PC-9 (cell line): ENCODE measurements at regions not wholly inside any gene's neighbourhood (a gene's known extent, or its start where the extent isn't known, plus 50 kb on each side); places are given as distances from the start of the nearest gene placed in this dataset.
"Not testable (repeated sequence)": the region's sequence is repeated elsewhere in the genome, so short reads cannot be mapped to it uniquely, and the experiment has no call there.

Source experiments
- BruUV-seq: library from RNA; stranded (reverse); fragments of 400-500 nt; replicated peaks from 2 replicates; lab custom pipeline; 2021; lab: Mats Ljungman, UMichigan
- CTCF ChIA-PET: fragments of 300-600 bp; sonication (Branson Sonifier 250); formaldehyde crosslinking; loops from one replicate; lab custom pipeline; 2022; ENCODE audit warnings: antibody characterized with exemption; lab: Charles Lee
- POLR2A ChIA-PET: fragments of 300-600 bp; sonication (Branson Sonifier 250); formaldehyde crosslinking; loops from one replicate; lab custom pipeline; 2022; ENCODE audit warnings: antibody characterized with exemption; ENCODE audit not compliant: unreplicated experiment; lab: Charles Lee
- DNase-seq, 2 experiments: peaks; one replicate each; pipeline versions ENCODE4 v3.0.0 to v3.0.0-alpha.2; 2015 to 2022; ENCODE audit warnings: mixed read lengths in 1 of 2
- H2AFZ ChIP-seq: fragments of 200-600 bp; sonication (generic); 2 replicates; pipeline ENCODE4 v1.8.1; 2017; ENCODE audit warnings: antibody characterized with exemption
- H3F3A ChIP-seq: fragments of 200-600 bp; sonication (generic); 2 replicates; pipeline ENCODE4 v1.8.1; 2017; ENCODE audit warnings: antibody characterized with exemption, mild to moderate bottlenecking, low read depth; ENCODE audit not compliant: insufficient read depth
- H3K27ac ChIP-seq: fragments of 200-600 bp; sonication (generic); 2 replicates; pipeline ENCODE4 v1.6.1; 2016; ENCODE audit warnings: mixed run types
- H3K27me3 ChIP-seq: fragments of 200-600 bp; sonication (generic); 2 replicates; pipeline ENCODE4 v1.6.1; 2016; ENCODE audit warnings: low read depth, mixed run types; ENCODE audit not compliant: insufficient read depth
- H3K36me3 ChIP-seq: fragments of 200-600 bp; sonication (generic); 2 replicates; pipeline ENCODE4 v1.6.1; 2016; ENCODE audit warnings: low read depth, mixed run types
- H3K4me1 ChIP-seq: fragments of 200-600 bp; sonication (generic); replicated peaks from 2 replicates; pipeline ENCODE4 v1.6.1; 2016; ENCODE audit warnings: mixed run types; ENCODE audit not compliant: insufficient read depth
- H3K4me2 ChIP-seq: fragments of 200-600 bp; sonication (generic); 2 replicates; pipeline ENCODE4 v1.6.1; 2017; ENCODE audit warnings: mixed run types
- H3K4me3 ChIP-seq: fragments of 200-600 bp; sonication (generic); 2 replicates; pipeline ENCODE4 v1.6.1; 2016; ENCODE audit warnings: mixed run types
- H3K79me2 ChIP-seq: fragments of 200-600 bp; sonication (generic); 2 replicates; pipeline ENCODE4 v1.6.1; 2017; ENCODE audit warnings: low read depth, mixed run types
- H3K9me2 ChIP-seq: fragments of 200-600 bp; sonication (generic); 2 replicates; pipeline ENCODE4 v1.8.1; 2017; ENCODE audit warnings: mild to moderate bottlenecking; ENCODE audit not compliant: insufficient read depth
- H3K9me3 ChIP-seq: fragments of 200-600 bp; sonication (generic); 2 replicates; pipeline ENCODE4 v1.8.1; 2016; ENCODE audit warnings: low read depth; ENCODE audit not compliant: insufficient read depth
- H4K20me1 ChIP-seq: fragments of 200-600 bp; sonication (generic); 2 replicates; pipeline ENCODE4 v1.8.1; 2017; ENCODE audit not compliant: insufficient read depth
- CTCF ChIP-seq: fragments of 200-600 bp; sonication (generic); conservative IDR thresholded peaks from 2 replicates; pipeline ENCODE4 v1.6.1; 2017; ENCODE audit warnings: mixed run types, antibody characterized with exemption, mild to moderate bottlenecking, moderate library complexity
- EZH2 ChIP-seq: fragments of 200-600 bp; sonication (generic); IDR thresholded peaks from 2 replicates; pipeline ENCODE4 v1.8.0; 2017; ENCODE audit warnings: antibody characterized with exemption, low read depth
- intact Hi-C: fragments of 100-400 bp; cut with micrococcal nuclease; formaldehyde crosslinking; loops from one replicate; pipeline ENCODE4 v1.10.0; 2022; ENCODE audit not compliant: unreplicated experiment

DNA sequence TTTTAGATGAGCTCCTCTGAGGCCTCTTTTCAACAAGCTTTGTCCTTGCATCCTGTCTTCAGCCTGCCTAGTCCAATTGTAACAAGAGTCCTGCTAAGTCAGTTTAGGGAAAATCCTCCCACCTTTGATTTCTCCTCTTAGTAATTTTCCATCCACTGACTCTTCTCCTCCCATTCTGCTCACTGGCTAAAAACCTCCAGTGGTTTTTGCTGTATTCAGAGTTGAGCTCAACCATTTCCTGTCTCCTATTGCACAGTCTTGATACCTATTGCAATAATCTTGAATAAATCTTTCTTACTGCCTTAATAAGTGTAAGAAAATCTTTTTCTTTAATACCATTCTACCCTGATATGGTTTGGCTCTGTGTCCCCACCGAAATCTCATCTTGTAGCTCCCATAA is 117.8 kb upstream of the ENPP6 start:
- TF ChIP-seq CTCF (no peak), EZH2 (no peak)
- POLR2A ChIA-PET: no interaction called here
- no TSS peak for BruUV-seq
- peaks cover 19% of the 10 kb centered on the region for H3K4me1 ChIP-seq
- H3K4me2 ChIP-seq: no peak overlapping the region
- intact Hi-C loops: loop anchor here (5.0 kb wide), 1 partner anchor 482 kb away; no protein-coding TSS in a partner anchor
- no peaks in the 10 kb centered on the region for H4K20me1 ChIP-seq
- CTCF ChIA-PET: no interaction called here
- H3K79me2 ChIP-seq: no peaks in the 10 kb centered on the region
- no peak overlapping the region for H3K4me3 ChIP-seq
- H3F3A ChIP-seq: peaks cover 13% of the 10 kb centered on the region; the same call in 1 of the 2 replicates
- H3K27me3 ChIP-seq: no peaks in the 10 kb centered on the region
- no peaks in the 10 kb centered on the region for H3K9me2 ChIP-seq
- no peaks in the 10 kb centered on the region for H3K36me3 ChIP-seq
- H3K27ac ChIP-seq: no peak overlapping the region
- H2AFZ ChIP-seq: no peak overlapping the region
- H3K9me3 ChIP-seq: no peaks in the 10 kb centered on the region
- DNase-seq: no peak

DNA sequence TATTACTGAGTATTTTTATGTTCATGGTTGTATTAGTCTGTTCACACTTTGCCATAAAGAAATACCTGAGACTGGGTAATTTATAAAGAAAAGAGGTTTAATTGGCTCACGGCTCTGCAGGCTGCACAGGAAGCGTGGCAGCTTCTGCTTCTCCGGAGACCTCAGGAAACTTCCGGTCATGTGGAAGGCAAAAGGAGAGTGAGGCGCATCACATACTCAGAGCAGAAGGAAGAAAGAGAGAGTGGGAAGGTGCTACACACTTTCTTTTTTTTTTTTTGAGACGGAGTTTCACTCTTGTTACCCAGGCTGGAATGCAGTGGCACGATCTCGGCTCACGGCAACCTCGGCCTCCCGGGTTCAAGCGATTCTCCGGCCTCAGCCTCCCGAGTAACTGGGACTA is 115.8 kb upstream of the ENPP6 start:
- H2AFZ ChIP-seq, H3K79me2 ChIP-seq, POLR2A ChIA-PET, H3K4me2 ChIP-seq, H4K20me1 ChIP-seq, intact Hi-C loops, BruUV-seq, H3K4me3 ChIP-seq, H3K9me3 ChIP-seq, H3K27me3 ChIP-seq, DNase-seq, CTCF ChIA-PET, H3K36me3 ChIP-seq, H3K9me2 ChIP-seq, H3K27ac ChIP-seq: not testable (repeated sequence)
- Histone ChIP-seq H3F3A (peaks cover 13% of the 10 kb centered on the region; the same call in 1 of the 2 replicates), H3K4me1 (peaks cover 40% of the 10 kb centered on the region)

DNA sequence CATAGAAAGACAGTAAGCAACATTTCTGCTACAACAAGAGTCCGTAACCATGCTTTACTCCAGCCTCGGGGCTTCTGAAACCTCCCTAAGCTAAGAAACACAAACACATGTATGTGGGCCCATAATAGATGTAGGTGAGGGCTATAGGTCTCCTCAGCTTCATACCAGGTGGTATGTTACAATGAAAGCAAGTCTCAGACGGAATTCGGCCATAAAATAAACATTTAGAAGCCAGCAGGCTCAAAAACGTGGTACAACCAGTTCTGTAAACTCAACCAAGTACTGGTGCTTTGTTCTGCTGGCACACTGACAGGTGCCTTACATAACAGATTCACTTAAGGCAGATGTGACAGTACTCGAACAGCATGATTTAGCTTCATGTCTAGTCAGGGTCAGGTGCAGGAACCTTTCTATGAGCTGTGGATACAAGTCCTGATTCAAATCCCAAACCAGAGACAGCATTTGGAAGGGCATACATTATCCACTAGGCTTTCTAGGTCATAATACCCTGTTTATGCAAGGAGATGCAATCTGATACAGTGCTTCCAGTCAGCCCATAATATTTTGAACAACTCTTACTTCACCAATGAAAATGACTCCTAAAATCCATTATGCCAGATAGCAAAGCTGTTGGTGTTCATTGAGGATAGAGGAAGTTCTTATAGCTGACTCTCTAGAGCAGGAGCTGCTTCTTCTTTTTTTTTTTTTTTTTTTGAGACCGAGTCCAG is 113.8 kb upstream of the ENPP6 start:
- ChIA-PET CTCF (interaction anchor here (0.7 to 0.8 kb wide), 2 partner anchors 35 to 44 kb away, joined by 3 to 5 read pairs; no protein-coding TSS in a partner anchor), POLR2A (interaction anchor here (0.5 to 0.7 kb wide), 2 partner anchors 16 to 65 kb away, joined by 3 to 10 read pairs; no protein-coding TSS in a partner anchor)
- Histone ChIP-seq H3K9me3 (no peaks in the 10 kb centered on the region), H3K27ac (peak overlapping the region; percentile 66), H2AFZ (peak overlapping the region; percentile 52; the same call in 1 of the 2 replicates), H3K79me2 (no peaks in the 10 kb centered on the region), H3K36me3 (no peaks in the 10 kb centered on the region), H3K4me3 (no peak overlapping the region; the same call in 1 of the 2 replicates), H3F3A (peaks cover 13% of the 10 kb centered on the region; the same call in 1 of the 2 replicates), H3K27me3 (no peaks in the 10 kb centered on the region), H3K4me2 (peak overlapping the region; percentile 67), H3K4me1 (peaks cover 41% of the 10 kb centered on the region), H4K20me1 (no peaks in the 10 kb centered on the region), H3K9me2 (no peaks in the 10 kb centered on the region)
- no peak for TF ChIP-seq CTCF
- peak; percentile 66 to 86 for DNase-seq
- intact Hi-C loops: loop anchor here (1.0 to 2.0 kb wide), 2 partner anchors 9 to 51 kb away; no protein-coding TSS in a partner anchor
- no TSS peak for BruUV-seq

- not testable (repeated sequence) for H4K20me1 ChIP-seq, BruUV-seq
- intact Hi-C loops: loop anchor here (1.0 to 2.0 kb wide), 2 partner anchors 8 to 52 kb away; no protein-coding TSS in a partner anchor
Measured at GRCh38 chr4:184330517-184331094, 112.9 kb upstream of the ENPP6 start.

More at GRCh38 chr4:184330517-184331094, 112.9 kb upstream of the ENPP6 start:
- H3K79me2 ChIP-seq, H3K27me3 ChIP-seq, DNase-seq, H3K9me3 ChIP-seq, H3K36me3 ChIP-seq, H3K9me2 ChIP-seq, H3K4me3 ChIP-seq: not testable (repeated sequence)
- ChIA-PET POLR2A (interaction anchor here (0.7 kb wide), 1 partner anchor 64 kb away, joined by 10 read pairs; no protein-coding TSS in a partner anchor), CTCF (interaction anchor here (0.7 to 0.8 kb wide), 2 partner anchors 36 to 43 kb away, joined by 3 to 5 read pairs; no protein-coding TSS in a partner anchor)
- H3K4me1 ChIP-seq: peaks cover 41% of the 10 kb centered on the region
- 0 out of 2 replicates have a peak overlapping the region, but pooled peaks have one; percentile 52 for H2AFZ ChIP-seq
- peak overlapping the region; percentile 67 for H3K4me2 ChIP-seq
- H3F3A ChIP-seq: peaks cover 13% of the 10 kb centered on the region; the same call in 1 of the 2 replicates
- peak overlapping the region; percentile 66 for H3K27ac ChIP-seq
